ENCODE measurements at regions not wholly inside any gene's neighbourhood (a gene's known extent, or its start where the extent isn't known, plus 50 kb on each side); places are given as distances from the start of the nearest gene placed in this dataset.
A peak's percentile ranks its signal among the peaks of the same experiment; 100 is the strongest.

DNA sequence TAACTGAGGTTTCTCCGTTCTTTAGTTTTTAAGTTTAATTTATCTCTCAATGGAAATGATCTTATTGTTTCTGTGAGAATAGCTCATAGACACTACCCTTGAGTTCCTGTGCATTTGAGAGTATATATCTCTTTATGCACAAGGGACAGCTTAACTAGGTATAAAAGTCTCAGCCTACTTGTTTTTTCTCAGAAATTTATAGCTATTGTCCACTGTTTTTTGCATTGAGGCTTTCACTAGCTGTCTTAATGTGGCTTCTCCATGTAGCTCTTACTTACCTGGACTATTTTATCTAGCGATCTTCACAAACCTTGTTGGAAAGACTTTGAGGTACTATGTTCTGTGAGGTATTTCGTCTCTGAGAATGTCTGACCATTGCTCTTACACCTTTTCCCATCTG is 153.9 kb upstream of the RTL1 start:
- TF ChIP-seq, protein P1, sequence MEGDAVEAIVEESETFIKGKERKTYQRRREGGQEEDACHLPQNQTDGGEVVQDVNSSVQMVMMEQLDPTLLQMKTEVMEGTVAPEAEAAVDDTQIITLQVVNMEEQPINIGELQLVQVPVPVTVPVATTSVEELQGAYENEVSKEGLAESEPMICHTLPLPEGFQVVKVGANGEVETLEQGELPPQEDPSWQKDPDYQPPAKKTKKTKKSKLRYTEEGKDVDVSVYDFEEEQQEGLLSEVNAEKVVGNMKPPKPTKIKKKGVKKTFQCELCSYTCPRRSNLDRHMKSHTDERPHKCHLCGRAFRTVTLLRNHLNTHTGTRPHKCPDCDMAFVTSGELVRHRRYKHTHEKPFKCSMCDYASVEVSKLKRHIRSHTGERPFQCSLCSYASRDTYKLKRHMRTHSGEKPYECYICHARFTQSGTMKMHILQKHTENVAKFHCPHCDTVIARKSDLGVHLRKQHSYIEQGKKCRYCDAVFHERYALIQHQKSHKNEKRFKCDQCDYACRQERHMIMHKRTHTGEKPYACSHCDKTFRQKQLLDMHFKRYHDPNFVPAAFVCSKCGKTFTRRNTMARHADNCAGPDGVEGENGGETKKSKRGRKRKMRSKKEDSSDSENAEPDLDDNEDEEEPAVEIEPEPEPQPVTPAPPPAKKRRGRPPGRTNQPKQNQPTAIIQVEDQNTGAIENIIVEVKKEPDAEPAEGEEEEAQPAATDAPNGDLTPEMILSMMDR (conservative IDR thresholded peaks at IDR 0.05; ENCODE audit: control insufficient read depth, insufficient read depth, low read depth, low read length), result no peak
- DNase-seq (ENCODE audit: low read depth), result no peak
- H3K4me3 ChIP-seq (ENCODE audit: control insufficient read depth, low read depth, low read length), result no peak overlapping the region

DNA sequence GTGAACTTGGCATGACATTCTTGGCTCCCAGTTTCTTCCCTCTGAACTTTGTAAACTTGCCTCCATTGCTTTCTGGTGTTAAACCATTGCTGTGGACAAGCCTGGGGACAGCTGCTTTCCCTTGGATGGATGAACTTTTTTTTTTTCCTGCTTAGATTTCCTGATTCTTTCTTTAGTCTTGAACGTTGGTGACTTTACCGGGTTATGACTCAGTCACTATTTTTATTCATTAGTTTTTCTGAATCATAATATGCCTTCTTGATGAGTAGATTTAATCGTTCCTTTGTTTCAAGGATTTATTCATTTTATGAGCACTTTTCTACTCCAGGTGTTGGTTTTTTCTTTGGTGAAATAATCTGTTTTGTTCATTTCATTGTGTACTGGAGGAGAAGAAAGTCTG is 155.0 kb upstream of the RTL1 start:
- no peak overlapping the region for H3K4me3 ChIP-seq (ENCODE audit: control insufficient read depth, low read depth, low read length)
- TF ChIP-seq, protein P1 (conservative IDR thresholded peaks at IDR 0.05; ENCODE audit: control insufficient read depth, insufficient read depth, low read depth, low read length), result no peak
- DNase-seq (ENCODE audit: low read depth), result peak; percentile 66

DNA sequence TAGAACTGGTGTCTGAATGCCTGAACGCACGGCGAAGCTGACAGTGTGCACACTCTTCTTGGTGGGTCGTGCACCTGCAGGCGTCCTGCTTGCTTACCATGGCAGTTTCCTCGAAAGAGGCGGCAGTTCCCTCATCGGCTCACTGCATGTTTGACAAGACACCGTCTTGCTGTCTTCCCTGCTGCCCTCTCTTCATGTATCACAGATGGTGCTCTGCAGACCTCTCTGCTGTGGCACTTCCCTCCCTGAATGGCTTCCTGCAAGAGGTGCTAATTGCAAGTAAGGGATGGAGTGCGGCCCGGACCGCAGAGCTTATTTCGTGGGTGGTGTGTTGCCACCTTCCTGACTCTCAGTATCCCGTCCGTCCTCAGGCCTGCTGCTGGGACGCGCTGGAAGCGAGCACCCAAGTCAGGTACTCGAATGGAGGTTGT is 156.7 kb upstream of the RTL1 start:
- TF ChIP-seq, protein P1 (conservative IDR thresholded peaks at IDR 0.05; ENCODE audit: control insufficient read depth, insufficient read depth, low read depth, low read length), result no peak
- no peak overlapping the region for H3K4me3 ChIP-seq (ENCODE audit: control insufficient read depth, low read depth, low read length)
- no peak for DNase-seq (ENCODE audit: low read depth)

DNA sequence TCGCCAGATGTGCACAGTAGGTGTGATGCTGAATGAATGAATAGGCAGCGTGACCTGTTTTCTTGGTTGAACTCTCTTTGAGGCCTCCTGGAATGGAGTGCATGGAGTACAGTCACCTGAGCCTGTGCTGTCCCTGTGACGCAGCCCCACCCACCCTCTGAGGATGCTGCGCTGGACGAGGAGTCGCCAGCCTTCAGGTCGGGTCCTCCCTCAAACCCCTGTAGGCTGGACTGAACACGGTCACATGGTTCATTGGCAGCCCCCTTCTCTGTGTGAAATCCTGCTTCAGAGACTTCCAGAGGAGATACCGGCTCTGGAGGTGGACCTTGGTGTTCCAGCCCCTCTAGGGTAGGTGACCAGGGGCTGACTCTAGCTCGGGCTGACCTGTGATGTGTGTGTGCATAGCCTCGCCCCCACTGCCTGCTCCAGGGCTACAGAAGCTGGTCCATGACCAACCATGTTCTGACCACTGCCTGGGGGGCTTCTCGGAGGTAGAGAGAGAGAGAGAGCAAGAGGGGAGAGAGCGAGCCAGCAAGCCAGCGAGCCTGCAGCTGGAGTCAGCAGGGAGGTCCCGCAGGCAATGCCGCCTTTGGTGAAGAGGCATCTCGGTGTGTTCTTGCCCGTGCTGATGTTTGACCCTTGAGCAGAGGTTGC is 158.0 kb upstream of the RTL1 start:
- no peak for DNase-seq (ENCODE audit: low read depth)
- H3K4me3 ChIP-seq (ENCODE audit: control insufficient read depth, low read depth, low read length), result no peak overlapping the region
- TF ChIP-seq, protein P1 (conservative IDR thresholded peaks at IDR 0.05; ENCODE audit: control insufficient read depth, insufficient read depth, low read depth, low read length), result no peak

DNA sequence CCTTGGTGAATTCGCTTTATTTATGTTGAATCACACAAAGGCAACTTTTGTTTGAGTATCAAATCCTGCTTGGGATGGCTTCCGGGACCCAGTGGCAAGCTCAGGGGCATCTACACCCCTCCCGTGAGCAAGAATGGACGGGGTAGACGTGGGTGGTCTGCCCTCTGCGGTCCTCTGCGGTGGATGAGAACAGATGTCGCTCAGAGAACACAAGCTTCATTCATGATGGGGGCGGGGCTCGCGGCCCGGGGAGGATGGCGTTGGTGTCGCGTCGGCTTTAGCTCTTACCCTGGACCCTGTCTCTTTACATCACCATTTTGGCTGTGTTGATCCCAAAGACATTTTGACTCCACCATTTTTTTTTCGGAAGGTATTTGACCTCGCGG is 158.5 kb upstream of the RTL1 start:
- DNase-seq (ENCODE audit: low read depth), result no peak
- H3K4me3 ChIP-seq (ENCODE audit: control insufficient read depth, low read depth, low read length), result no peak overlapping the region
- TF ChIP-seq, protein P1 (conservative IDR thresholded peaks at IDR 0.05; ENCODE audit: control insufficient read depth, insufficient read depth, low read depth, low read length), result no peak

DNA sequence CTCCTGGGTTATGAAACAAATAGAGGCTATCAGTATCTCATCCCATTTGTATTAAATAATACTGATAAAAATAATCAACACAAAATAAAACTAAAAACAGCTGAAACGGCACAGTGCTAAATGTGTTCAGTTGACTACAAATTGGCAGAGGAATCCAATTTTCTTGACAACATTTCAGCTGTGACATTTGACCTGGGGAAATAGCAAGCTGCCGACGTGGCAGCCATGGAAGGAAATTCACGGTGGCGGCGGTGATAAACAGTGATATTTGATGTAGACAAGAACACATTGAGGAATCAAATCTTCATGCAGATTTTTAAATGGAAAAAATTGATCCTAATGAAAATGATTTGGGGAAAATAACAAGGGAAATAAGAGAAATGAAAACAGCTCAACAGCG is 159.1 kb upstream of the RTL1 start:
- no peak overlapping the region for H3K4me3 ChIP-seq (ENCODE audit: control insufficient read depth, low read depth, low read length)
- TF ChIP-seq, protein P1 (conservative IDR thresholded peaks at IDR 0.05; ENCODE audit: control insufficient read depth, insufficient read depth, low read depth, low read length), result no peak
- DNase-seq (ENCODE audit: low read depth), result peak; percentile 26

DNA sequence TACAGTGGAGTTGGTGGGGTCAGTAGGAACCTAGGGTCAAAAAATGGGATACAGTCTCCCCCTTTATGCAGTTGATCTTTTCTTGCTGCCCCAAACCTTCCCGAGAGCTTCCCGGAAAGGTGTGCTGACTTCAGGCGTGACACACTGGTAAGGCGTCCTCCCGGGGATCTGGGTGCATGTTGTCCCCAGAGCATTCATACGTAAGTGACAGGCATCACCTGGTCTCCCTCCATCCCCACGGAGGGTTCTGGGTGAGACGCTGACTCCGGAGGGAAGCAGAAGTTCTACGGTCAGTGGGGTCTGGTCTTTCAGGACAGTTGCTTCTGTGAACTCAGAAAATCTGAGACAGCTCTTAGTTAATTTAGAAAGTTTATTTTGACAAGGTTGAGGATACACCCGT is 159.6 kb upstream of the RTL1 start:
- no peak for DNase-seq (ENCODE audit: low read depth)
- TF ChIP-seq, protein P1 (conservative IDR thresholded peaks at IDR 0.05; ENCODE audit: control insufficient read depth, insufficient read depth, low read depth, low read length), result no peak
- H3K4me3 ChIP-seq (ENCODE audit: control insufficient read depth, low read depth, low read length), result no peak overlapping the region
